Caco-2 (cell line): ENCODE measurements at regions not wholly inside any gene's neighbourhood (a gene's known extent, or its start where the extent isn't known, plus 50 kb on each side); places are given as distances from the start of the nearest gene placed in this dataset.
A peak's percentile ranks its signal among the peaks of the same experiment; 100 is the strongest.

Experiments
- BruUV-seq: library from RNA; stranded (reverse); fragments of 400-500 nt; replicated peaks from 2 replicates; lab custom pipeline; 2021; lab: Mats Ljungman, UMichigan
- CTCF ChIA-PET: fragments of 300-600 bp; sonication (Branson Sonifier 250); formaldehyde crosslinking; loops from one replicate; lab custom pipeline; 2022; ENCODE audit warnings: antibody characterized with exemption; lab: Charles Lee
- POLR2A ChIA-PET: fragments of 300-600 bp; sonication (Branson Sonifier 250); formaldehyde crosslinking; loops from one replicate; lab custom pipeline; 2022; ENCODE audit warnings: antibody characterized with exemption; lab: Charles Lee
- DNase-seq, 2 experiments: peaks; one replicate each; pipeline versions ENCODE4 v3.0.0 to v3.0.0-alpha.2; 2020 to 2022
- H3K27me3 ChIP-seq: replicated peaks from 2 replicates; pipeline ENCODE4 v1.6.0; 2011; ENCODE audit warnings: low read length; ENCODE audit not compliant: control insufficient read depth, insufficient read depth
- H3K36me3 ChIP-seq: 2 replicates; pipeline ENCODE4 v1.5.1; 2011; ENCODE audit warnings: low read length; ENCODE audit not compliant: control insufficient read depth, insufficient read depth
- H3K4me1 ChIP-seq: fragments of 250-450 bp; sonication (Bioruptor Pico); 2 replicates; pipeline ENCODE4 v1.5.1; 2020; ENCODE audit warnings: mild to moderate bottlenecking
- H3K4me3 ChIP-seq: 2 replicates; pipeline ENCODE4 v1.5.1; 2011; ENCODE audit warnings: low read depth, mild to moderate bottlenecking, control low read depth, low read length
- H3K9me3 ChIP-seq: fragments of 250-450 bp; sonication (Bioruptor Pico); 2 replicates; pipeline ENCODE4 v1.5.1; 2020; ENCODE audit warnings: mild to moderate bottlenecking, moderate library complexity
- H3K27ac Mint-ChIP-seq: one replicate; pipeline ENCODE4 v1.8.0; 2022; ENCODE audit warnings: mixed read lengths; ENCODE audit not compliant: unreplicated experiment
- H3K27me3 Mint-ChIP-seq: one replicate; pipeline ENCODE4 v1.8.0; 2022; ENCODE audit warnings: mixed read lengths; ENCODE audit not compliant: insufficient read depth, unreplicated experiment
- H3K36me3 Mint-ChIP-seq: one replicate; pipeline ENCODE4 v1.8.0; 2022; ENCODE audit warnings: mild to moderate bottlenecking, mixed read lengths; ENCODE audit not compliant: insufficient read depth, unreplicated experiment
- H3K4me1 Mint-ChIP-seq: one replicate; pipeline ENCODE4 v1.8.0; 2022; ENCODE audit warnings: low read depth, mixed read lengths; ENCODE audit not compliant: unreplicated experiment
- H3K4me3 Mint-ChIP-seq: one replicate; pipeline ENCODE4 v1.8.0; 2022; ENCODE audit warnings: mild to moderate bottlenecking, moderate library complexity, mixed read lengths; ENCODE audit not compliant: unreplicated experiment
- H3K9me3 Mint-ChIP-seq: one replicate; pipeline ENCODE4 v1.8.0; 2022; ENCODE audit warnings: mixed read lengths; ENCODE audit not compliant: unreplicated experiment
- CTCF ChIP-seq, 2 experiments: fragments of 200-600 bp in 1 of 2; IDR thresholded peaks; 1 replicate in 1 of 2; 2 replicates in 1 of 2; pipeline versions ENCODE4 v1.5.1 to v1.8.0; 2011 to 2022; ENCODE audit warnings: antibody characterized with exemption in 1 of 2, control low read depth in 1 of 2, inconsistent platforms in 1 of 2, low read depth in 1 of 2, low read length in 1 of 2, mild to moderate bottlenecking in 1 of 2, moderate library complexity in 1 of 2; ENCODE audit not compliant: insufficient read depth in 1 of 2, severe bottlenecking in 1 of 2, unreplicated experiment in 1 of 2
- intact Hi-C: fragments of 100-400 bp; cut with micrococcal nuclease; formaldehyde crosslinking; loops from one replicate; pipeline ENCODE4 v1.10.0; 2022; ENCODE audit not compliant: unreplicated experiment

GRCh38 chr1:25146451-25146855 is 85.8 kb downstream of the SYF2 start:
- Mint-ChIP-seq H3K4me3 (no peak overlapping the region), H3K4me1 (no peaks in the 10 kb centered on the region), H3K9me3 (peaks cover 20% of the 10 kb centered on the region), H3K27ac (no peak overlapping the region), H3K36me3 (no peaks in the 10 kb centered on the region), H3K27me3 (no peaks in the 10 kb centered on the region)
- DNase-seq, result no peak
- H3K4me3 ChIP-seq, result no peak overlapping the region
- no peak for TF ChIP-seq CTCF (IDR thresholded peaks at IDR 0.05; ENCODE audit: insufficient read depth in 1 of 2, low read depth in 1 of 2, low read length in 1 of 2, severe bottlenecking in 1 of 2, unreplicated experiment in 1 of 2)
- no TSS peak for BruUV-seq
- H3K36me3 ChIP-seq, result no peaks in the 10 kb centered on the region
- POLR2A ChIA-PET, result no interaction called here
- H3K4me1 ChIP-seq, result no peaks in the 10 kb centered on the region
- no peaks in the 10 kb centered on the region for H3K27me3 ChIP-seq
- CTCF ChIA-PET, result no interaction called here
- H3K9me3 ChIP-seq, result no peaks in the 10 kb centered on the region
- intact Hi-C loops, result no loop called here

- no peaks in the 10 kb centered on the region for H3K27me3 Mint-ChIP-seq
- Histone ChIP-seq H3K4me3 (no peak overlapping the region), H3K27me3 (no peaks in the 10 kb centered on the region), H3K4me1 (no peaks in the 10 kb centered on the region), H3K9me3 (no peaks in the 10 kb centered on the region), H3K36me3 (no peaks in the 10 kb centered on the region)
- intact Hi-C loops, result no loop called here
- no peak overlapping the region for H3K27ac Mint-ChIP-seq
- TF ChIP-seq CTCF (IDR thresholded peaks at IDR 0.05; ENCODE audit: insufficient read depth in 1 of 2, low read depth in 1 of 2, low read length in 1 of 2, severe bottlenecking in 1 of 2, unreplicated experiment in 1 of 2), result no peak
- ChIA-PET POLR2A (no interaction called here), CTCF (no interaction called here)
- H3K4me1 Mint-ChIP-seq, result no peaks in the 10 kb centered on the region
- no TSS peak for BruUV-seq
- no peak overlapping the region for H3K4me3 Mint-ChIP-seq
- no peaks in the 10 kb centered on the region for H3K36me3 Mint-ChIP-seq
- peaks cover 20% of the 10 kb centered on the region for H3K9me3 Mint-ChIP-seq
- no peak for DNase-seq
Measured at GRCh38 chr1:25145775-25146393, 86.4 kb downstream of the SYF2 start.

- CTCF ChIA-PET, result no interaction called here
- H3K9me3 ChIP-seq, result no peaks in the 10 kb centered on the region
- no peaks in the 10 kb centered on the region for H3K9me3 Mint-ChIP-seq
- H3K4me3 Mint-ChIP-seq, result no peak overlapping the region
- no peak for TF ChIP-seq CTCF (IDR thresholded peaks at IDR 0.05; ENCODE audit: insufficient read depth in 1 of 2, low read depth in 1 of 2, low read length in 1 of 2, severe bottlenecking in 1 of 2, unreplicated experiment in 1 of 2)
- intact Hi-C loops, result no loop called here
- no TSS peak for BruUV-seq
- DNase-seq, result peak; percentile 10 to 55
- POLR2A ChIA-PET, result no interaction called here
- no peak overlapping the region for H3K4me3 ChIP-seq
- H3K4me1 ChIP-seq, result no peaks in the 10 kb centered on the region; the same call in 1 of the 2 replicates
- no peaks in the 10 kb centered on the region for H3K27me3 ChIP-seq
- H3K36me3 Mint-ChIP-seq, result no peaks in the 10 kb centered on the region
- no peaks in the 10 kb centered on the region for H3K4me1 Mint-ChIP-seq
- H3K27me3 Mint-ChIP-seq, result no peaks in the 10 kb centered on the region
- H3K27ac Mint-ChIP-seq, result no peak overlapping the region
- no peaks in the 10 kb centered on the region for H3K36me3 ChIP-seq
Measured at GRCh38 chr1:25140073-25140797, 92.1 kb downstream of the SYF2 start.
